H1 (cell line): ENCODE measurements at regions not wholly inside any gene's neighbourhood (a gene's known extent, or its start where the extent isn't known, plus 50 kb on each side); places are given as distances from the start of the nearest gene placed in this dataset.

Experiments
- CTCF ChIA-PET: fragments of 300-600 bp; sonication (Branson Sonifier 250); formaldehyde crosslinking; loops from one replicate; lab custom pipeline; 2021; ENCODE audit not compliant: partially characterized antibody; lab: Charles Lee
- POLR2A ChIA-PET: fragments of 300-600 bp; sonication (Branson Sonifier 250); formaldehyde crosslinking; loops from one replicate; lab custom pipeline; 2021; ENCODE audit warnings: inconsistent platforms; ENCODE audit not compliant: partially characterized antibody; lab: Charles Lee
- DNase-seq, 2 experiments: peaks; one replicate each; pipeline versions ENCODE4 v3.0.0 to v3.0.0-alpha.2; 2010 to 2022; ENCODE audit warnings: low spot score in 2 of 2, low read depth in 1 of 2, mixed read lengths in 1 of 2
- FAIRE-seq: peaks from 2 replicates; lab custom pipeline; 2011; peaks lifted over from hg19 to GRCh38; lab: Jason Lieb, UNC
- H2AFZ ChIP-seq: 2 replicates; pipeline ENCODE4 v1.8.1; 2012; ENCODE audit warnings: low read length, inconsistent platforms
- H2AK5ac ChIP-seq: 2 replicates; pipeline ENCODE4 v1.6.1; 2013; ENCODE audit warnings: low read depth, low read length
- H2BK120ac ChIP-seq: replicated peaks from 2 replicates; pipeline ENCODE3; 2013; ENCODE audit warnings: low read depth, low read length, inconsistent platforms
- H2BK12ac ChIP-seq: 2 replicates; pipeline ENCODE4 v1.6.1; 2013; ENCODE audit warnings: low read depth, low read length
- H2BK15ac ChIP-seq: 2 replicates; pipeline ENCODE4 v1.6.1; 2013; ENCODE audit warnings: low read length
- H2BK20ac ChIP-seq: 2 replicates; pipeline ENCODE4 v1.6.1; 2013; ENCODE audit warnings: low read length
- H2BK5ac ChIP-seq: 2 replicates; pipeline ENCODE4 v1.6.1; 2013; ENCODE audit warnings: low read depth, low read length
- H3K14ac ChIP-seq: 2 replicates; pipeline ENCODE4 v1.6.1; 2013; ENCODE audit warnings: inconsistent platforms; ENCODE audit not compliant: insufficient read length
- H3K18ac ChIP-seq: 2 replicates; pipeline ENCODE4 v1.6.1; 2013; ENCODE audit warnings: low read length; ENCODE audit errors: extremely low read depth
- H3K23ac ChIP-seq: 2 replicates; pipeline ENCODE4 v1.6.1; 2013; ENCODE audit warnings: inconsistent platforms; ENCODE audit not compliant: insufficient read length
- H3K23me2 ChIP-seq: 2 replicates; pipeline ENCODE4 v1.6.1; 2013; ENCODE audit warnings: low read depth, low read length
- H3K27ac ChIP-seq: 2 replicates; pipeline ENCODE4 v1.6.1; 2011; ENCODE audit warnings: low read depth, low read length, inconsistent platforms
- H3K27me3 ChIP-seq, 4 experiments: replicated peaks in 1 of 4; 1 replicate in 1 of 4; 2 replicates in 3 of 4; pipeline versions ENCODE4 v1.6.1 to v1.8.1; 2011 to 2013; ENCODE audit warnings: low read length in 3 of 4, mild to moderate bottlenecking in 3 of 4, inconsistent platforms in 2 of 4, mixed read lengths in 2 of 4, moderate library complexity in 1 of 4; ENCODE audit not compliant: control insufficient read depth in 3 of 4, insufficient read depth in 3 of 4; ENCODE audit errors: extremely low read depth in 1 of 4
- H3K36me3 ChIP-seq, 4 experiments: 2 replicates each; pipeline versions ENCODE4 v1.6.1 to v1.8.1; 2011 to 2013; ENCODE audit warnings: mild to moderate bottlenecking in 4 of 4, low read length in 3 of 4, moderate library complexity in 2 of 4, control low read depth in 1 of 4, inconsistent platforms in 1 of 4; ENCODE audit not compliant: insufficient read depth in 4 of 4, control insufficient read depth in 2 of 4
- H3K4ac ChIP-seq: replicated peaks from 2 replicates; pipeline ENCODE3; 2013; ENCODE audit warnings: low read length, low read depth, mixed read lengths, inconsistent platforms; ENCODE audit not compliant: insufficient read length
- H3K4me1 ChIP-seq, 4 experiments: replicated peaks in 1 of 4; 1 replicate in 1 of 4; 2 replicates in 3 of 4; pipeline versions ENCODE4 v1.6.1 to v1.8.1; 2011 to 2013; ENCODE audit warnings: low read length in 3 of 4, inconsistent platforms in 2 of 4, mixed read lengths in 1 of 4; ENCODE audit not compliant: insufficient read depth in 4 of 4, control insufficient read depth in 3 of 4
- H3K4me2 ChIP-seq, 2 experiments: 2 replicates each; pipeline versions ENCODE4 v1.6.1 to v1.8.1; 2011 to 2013; ENCODE audit warnings: low read depth in 2 of 2, low read length in 2 of 2, control low read depth in 1 of 2, inconsistent platforms in 1 of 2, mild to moderate bottlenecking in 1 of 2; ENCODE audit not compliant: insufficient read depth in 1 of 2
- H3K4me3 ChIP-seq, 4 experiments: fragments of 200-600, 300-600 bp in 1 of 4; sonication (generic), shearing (Covaris generic), sonication (Bioruptor Twin) in 1 of 4; 2 replicates each; pipeline versions ENCODE4 v1.5.1 to v1.8.1; 2011 to 2016; ENCODE audit warnings: low read length in 4 of 4, low read depth in 3 of 4, control low read depth in 2 of 4, inconsistent platforms in 2 of 4, mild to moderate bottlenecking in 2 of 4, mixed read lengths in 1 of 4, moderate library complexity in 1 of 4; ENCODE audit not compliant: insufficient read depth in 2 of 4; ENCODE audit errors: extremely low read depth in 1 of 4
- H3K56ac ChIP-seq: replicated peaks from 2 replicates; pipeline ENCODE3; 2013; ENCODE audit warnings: low read depth, mild to moderate bottlenecking, mixed read lengths, low read length, inconsistent platforms; ENCODE audit not compliant: insufficient read length
- H3K79me1 ChIP-seq: 2 replicates; pipeline ENCODE4 v1.6.1; 2013; ENCODE audit warnings: low read depth, low read length, control low read depth
- H3K79me2 ChIP-seq, 2 experiments: 2 replicates each; pipeline versions ENCODE4 v1.6.1 to v1.8.1; 2012 to 2013; ENCODE audit warnings: low read length in 2 of 2, mild to moderate bottlenecking in 2 of 2, inconsistent platforms in 1 of 2; ENCODE audit not compliant: insufficient read depth in 2 of 2, control insufficient read depth in 1 of 2
- H3K9ac ChIP-seq, 4 experiments: replicated peaks in 1 of 4; 1 replicate in 1 of 4; 2 replicates in 3 of 4; pipeline versions ENCODE4 v1.6.1 to v1.8.1; 2011 to 2013; ENCODE audit warnings: low read depth in 3 of 4, low read length in 3 of 4, control low read depth in 2 of 4, mild to moderate bottlenecking in 2 of 4, moderate library complexity in 2 of 4, inconsistent platforms in 1 of 4; ENCODE audit errors: extremely low read depth in 1 of 4
- H3K9me3 ChIP-seq, 2 experiments: 2 replicates each; pipeline versions ENCODE4 v1.6.1 to v1.8.1; 2012 to 2013; ENCODE audit warnings: mild to moderate bottlenecking in 2 of 2, moderate library complexity in 2 of 2, control low read depth in 1 of 2, inconsistent platforms in 1 of 2, low read depth in 1 of 2, low read length in 1 of 2, mixed read lengths in 1 of 2; ENCODE audit not compliant: insufficient read depth in 2 of 2
- H4K20me1 ChIP-seq, 2 experiments: replicated peaks in 1 of 2; 2 replicates each; pipeline versions ENCODE3 to v1.8.1; 2011 to 2013; ENCODE audit warnings: inconsistent platforms in 2 of 2, low read length in 2 of 2, mild to moderate bottlenecking in 1 of 2; ENCODE audit not compliant: insufficient read depth in 2 of 2, control insufficient read depth in 1 of 2
- H4K5ac ChIP-seq: 2 replicates; pipeline ENCODE4 v1.6.1; 2013; ENCODE audit warnings: low read length, low read depth, mixed read lengths, inconsistent platforms; ENCODE audit not compliant: insufficient read length
- H4K8ac ChIP-seq: 2 replicates; pipeline ENCODE4 v1.8.0; 2013; ENCODE audit warnings: mild to moderate bottlenecking, moderate library complexity, low read length, inconsistent platforms; ENCODE audit not compliant: insufficient read depth; ENCODE audit errors: extremely low read depth
- H4K91ac ChIP-seq: replicated peaks from 2 replicates; pipeline ENCODE3; 2013; ENCODE audit warnings: low read length, mixed read lengths, inconsistent platforms; ENCODE audit not compliant: insufficient read length
- JUND ChIP-seq: IDR thresholded peaks from 2 replicates; pipeline ENCODE4 v1.6.1; 2011; ENCODE audit warnings: mild to moderate bottlenecking, improper control_type of control experiment, low read length
- POLR2AphosphoS5 ChIP-seq: IDR thresholded peaks from 2 replicates; pipeline ENCODE4 v1.6.1; 2011; ENCODE audit warnings: low read depth, low read length
- RNF2 ChIP-seq: fragments of 200-900, 300-1000 bp; sonication (generic); IDR thresholded peaks from 2 replicates; pipeline ENCODE4 v1.7.1; 2016; ENCODE audit warnings: borderline replicate concordance, low read depth, mild to moderate bottlenecking, antibody characterized with exemption, low read length; ENCODE audit not compliant: poor library complexity, severe bottlenecking; ENCODE audit errors: missing control alignments
- SIX5 ChIP-seq: IDR thresholded peaks from 2 replicates; pipeline ENCODE4 v1.6.1; 2011; ENCODE audit warnings: mild to moderate bottlenecking, low read depth, low read length
- SP1 ChIP-seq: IDR thresholded peaks from 2 replicates; pipeline ENCODE4 v1.6.1; 2011; ENCODE audit warnings: low read depth, low read length
- TAF1 ChIP-seq: IDR thresholded peaks from 2 replicates; pipeline ENCODE4 v1.6.1; 2011; ENCODE audit warnings: mild to moderate bottlenecking, low read depth, low read length
- TAF7 ChIP-seq: optimal IDR thresholded peaks from 2 replicates; pipeline ENCODE3; 2011; ENCODE audit warnings: low read depth, mild to moderate bottlenecking, inconsistent platforms, low read length, moderate library complexity, borderline replicate concordance
- ZNF274 ChIP-seq: IDR thresholded peaks from 2 replicates; pipeline ENCODE4 v1.7.0; 2012; ENCODE audit warnings: low read length, borderline replicate concordance; ENCODE audit errors: extremely low read depth

- Histone ChIP-seq H3K79me1 (no peaks in the 10 kb centered on the region), H2AFZ (no peak overlapping the region), H3K18ac (no peak overlapping the region), H3K4me2 (no peak overlapping the region), H3K4me3 (no peak overlapping the region), H2AK5ac (no peak overlapping the region), H3K23me2 (no peaks in the 10 kb centered on the region), H3K36me3 (no peaks in the 10 kb centered on the region), H3K14ac (no peak overlapping the region), H2BK120ac (no peak overlapping the region), H2BK5ac (no peak overlapping the region), H4K91ac (no peak overlapping the region), H3K4ac (no peak overlapping the region), H3K56ac (no peak overlapping the region), H3K27me3 (no peaks in the 10 kb centered on the region), H2BK12ac (no peak overlapping the region), H2BK15ac (no peak overlapping the region), H3K9me3 (no peaks in the 10 kb centered on the region), H3K27ac (no peak overlapping the region), H3K23ac (no peak overlapping the region), H4K8ac (no peak overlapping the region), H3K4me1 (no peaks in the 10 kb centered on the region), H2BK20ac (no peak overlapping the region), H4K5ac (no peak overlapping the region), H4K20me1 (no peaks in the 10 kb centered on the region), H3K79me2 (no peaks in the 10 kb centered on the region), H3K9ac (no peak overlapping the region)
- TF ChIP-seq SP1 (no peak), SIX5 (no peak), POLR2AphosphoS5 (no peak), ZNF274 (no peak), TAF7 (no peak), JUND (no peak), TAF1 (no peak), RNF2 (no peak)
- ChIA-PET CTCF (interaction anchor here (1.1 kb wide), 1 partner anchor 8 kb away, joined by 3 read pairs; no protein-coding TSS in a partner anchor), POLR2A (no interaction called here)
- FAIRE-seq = no peak
- no peak for DNase-seq
Observed at GRCh38 chr4:125390727-125391126, 76.0 kb downstream of the FAT4 start.
